ENCODE measurements at regions not wholly inside any gene's neighbourhood (a gene's known extent, or its start where the extent isn't known, plus 50 kb on each side); places are given as distances from the start of the nearest gene placed in this dataset.
A peak's percentile ranks its signal among the peaks of the same experiment; 100 is the strongest.

GRCh38 chr1:47574451-47575165, 136.8 kb downstream of the FOXD2 start:
- DNase-seq (ENCODE audit: low spot score), result no peak

DNA sequence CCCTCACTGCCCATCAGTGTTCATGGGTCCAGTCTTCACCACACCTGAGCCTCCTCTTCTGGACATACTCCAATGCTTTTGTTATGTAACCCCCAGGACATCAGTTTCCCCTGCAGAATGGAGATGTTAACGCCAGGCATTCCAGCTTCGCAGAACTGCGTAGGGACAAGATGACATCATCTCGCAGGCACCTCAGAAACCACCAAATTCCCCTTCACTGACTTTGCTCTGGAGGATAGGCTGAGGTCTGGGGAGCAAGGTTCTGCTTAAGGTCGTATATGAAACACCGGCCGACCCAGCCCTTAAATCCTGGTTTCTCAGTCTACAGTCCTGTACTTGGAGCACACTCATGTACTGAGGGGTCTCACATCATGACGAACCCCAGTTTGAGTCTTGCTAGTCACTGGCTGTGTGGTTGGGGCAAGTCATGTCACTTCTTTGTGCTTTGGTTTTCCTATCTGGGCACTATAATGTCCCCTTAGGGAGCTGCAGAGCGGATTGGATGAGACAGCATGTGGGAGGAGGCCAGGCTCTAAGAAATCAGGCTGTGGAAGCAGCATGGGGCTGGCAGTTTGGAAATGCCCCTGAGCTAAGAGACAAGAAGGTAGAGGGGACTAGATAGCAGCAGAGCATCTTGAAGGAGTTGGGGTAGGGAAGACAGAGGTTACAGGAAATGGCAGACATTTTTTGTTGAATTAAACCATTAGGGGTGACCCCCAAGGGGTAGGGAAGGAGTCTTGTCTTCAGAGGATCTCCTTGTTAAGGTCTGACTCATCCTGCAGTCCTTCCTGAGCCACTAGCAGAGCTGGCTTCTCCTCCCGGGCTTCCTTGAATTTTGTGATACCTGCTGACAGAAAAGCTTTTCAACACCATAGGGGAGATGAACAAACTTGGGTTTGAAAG, 138.3 kb downstream of the FOXD2 start:
- no peak for DNase-seq (ENCODE audit: low spot score)

DNA sequence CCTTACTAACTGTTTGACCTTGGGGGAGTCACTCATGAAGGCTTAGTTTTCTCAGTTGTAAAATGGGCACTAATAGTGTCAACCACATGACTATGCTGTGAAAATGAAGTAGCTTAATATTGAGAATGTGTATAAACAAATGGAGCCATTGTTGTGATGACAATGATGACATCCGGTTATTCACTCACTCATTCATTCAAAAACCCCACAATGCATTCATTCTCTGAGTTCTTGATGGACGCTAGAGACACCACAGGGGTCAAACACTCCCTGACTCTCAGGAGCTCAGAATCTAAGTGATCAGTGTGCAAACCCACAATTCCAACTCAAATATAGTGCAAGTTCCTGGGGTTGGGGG, 138.9 kb downstream of the FOXD2 start:
- no peak for DNase-seq (ENCODE audit: low spot score)

- DNase-seq (ENCODE audit: low spot score), result no peak
These were observed 139.6 kb downstream of the FOXD2 start for GRCh38 chr1:47577303-47578025.

DNA sequence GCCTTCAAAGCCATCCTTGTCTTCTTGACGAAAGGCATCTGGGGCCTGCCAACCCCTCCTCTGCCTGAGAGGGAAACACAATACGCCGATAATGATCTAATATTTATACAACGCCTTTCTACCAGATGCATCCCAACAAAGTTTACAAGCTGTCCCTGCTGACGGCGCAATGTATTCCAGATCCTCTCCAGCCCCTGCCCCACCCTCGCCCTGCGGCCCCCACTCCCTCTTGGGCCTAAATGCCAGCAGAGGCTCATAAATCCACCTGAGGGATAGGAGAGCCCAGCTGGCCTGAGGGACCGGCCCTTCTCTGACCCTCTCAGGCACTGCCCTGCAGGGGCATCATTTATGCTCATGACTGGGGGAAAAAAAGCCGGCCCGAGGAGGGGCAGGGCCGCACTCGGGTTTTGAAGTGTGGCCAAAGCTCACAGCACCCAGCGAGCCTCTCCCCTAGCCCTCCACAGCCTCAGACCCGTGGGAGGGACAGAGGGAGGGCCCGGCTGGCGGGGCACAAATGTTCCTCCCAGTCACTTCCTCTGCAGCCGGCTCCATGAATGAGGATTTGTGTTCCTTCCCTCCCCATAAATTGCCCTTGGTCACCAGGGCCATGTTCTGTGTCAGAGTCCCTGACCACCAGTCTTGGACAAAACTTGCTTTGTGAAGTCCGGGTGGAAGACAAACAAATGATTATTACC, 140.3 kb downstream of the FOXD2 start:
- DNase-seq (ENCODE audit: low spot score), result no peak

DNA sequence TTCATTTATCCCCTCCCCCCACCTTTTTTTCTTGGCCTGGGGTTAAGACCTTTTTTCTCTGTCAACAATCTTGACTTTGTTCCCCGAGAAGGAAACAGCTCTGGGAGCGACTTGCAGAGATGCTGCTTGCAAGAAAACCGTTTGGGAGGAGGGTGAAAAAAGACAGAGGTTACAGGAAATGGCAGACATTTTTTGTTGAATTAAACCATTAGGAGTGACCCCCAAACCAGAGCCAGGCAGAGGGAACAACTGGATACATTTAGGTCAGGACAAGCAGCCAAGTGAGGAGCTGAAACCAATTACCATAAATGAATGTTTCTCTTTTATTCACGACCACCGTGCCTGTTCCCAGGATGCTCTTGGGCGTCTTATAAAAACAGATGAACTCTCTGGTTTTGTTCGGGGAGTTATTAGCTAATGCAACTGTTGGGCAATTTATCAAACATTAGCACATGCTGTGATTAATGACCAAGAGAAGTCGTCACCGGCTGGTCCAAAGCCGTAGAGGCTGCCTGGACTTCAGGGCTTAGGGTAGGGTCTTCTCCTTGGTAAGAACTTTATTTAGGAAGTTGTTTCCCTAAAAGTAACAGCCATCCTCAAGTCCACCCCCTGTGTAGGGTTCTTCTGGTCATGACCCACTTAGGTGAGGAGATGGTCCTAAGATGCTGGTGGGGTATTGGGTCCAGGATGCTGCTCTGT, 141.0 kb downstream of the FOXD2 start:
- DNase-seq (ENCODE audit: low spot score), result no peak

GRCh38 chr1:47579809-47580208, 142.0 kb downstream of the FOXD2 start:
- no peak for DNase-seq (ENCODE audit: low spot score)

DNA sequence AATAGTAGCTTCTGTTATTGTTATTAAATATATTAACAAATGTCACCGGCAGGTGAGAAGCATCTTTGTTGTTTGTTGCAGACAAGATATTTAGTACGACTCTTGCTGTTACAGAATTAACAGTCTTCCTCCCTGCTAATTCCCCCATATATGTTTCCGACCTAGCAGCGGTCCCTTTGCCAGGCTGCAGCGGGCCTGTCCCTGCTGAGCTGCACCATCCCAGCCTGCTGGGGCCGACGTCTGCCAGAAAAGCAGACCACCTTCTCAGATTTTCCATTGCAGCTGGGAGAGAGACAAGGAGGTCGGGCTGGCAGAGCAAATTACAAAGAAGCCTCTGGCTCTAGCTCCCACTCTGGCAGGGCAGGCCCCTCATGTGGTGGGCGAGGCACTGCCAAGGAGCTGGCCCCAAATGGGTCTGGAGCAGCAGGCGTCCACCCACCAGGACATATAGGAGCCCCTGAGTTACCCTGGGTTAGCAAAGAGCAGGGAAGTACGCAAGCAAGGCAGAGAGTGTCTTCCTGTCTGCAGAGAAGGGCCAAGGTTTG, 142.7 kb downstream of the FOXD2 start:
- no peak for DNase-seq (ENCODE audit: low spot score)

DNA sequence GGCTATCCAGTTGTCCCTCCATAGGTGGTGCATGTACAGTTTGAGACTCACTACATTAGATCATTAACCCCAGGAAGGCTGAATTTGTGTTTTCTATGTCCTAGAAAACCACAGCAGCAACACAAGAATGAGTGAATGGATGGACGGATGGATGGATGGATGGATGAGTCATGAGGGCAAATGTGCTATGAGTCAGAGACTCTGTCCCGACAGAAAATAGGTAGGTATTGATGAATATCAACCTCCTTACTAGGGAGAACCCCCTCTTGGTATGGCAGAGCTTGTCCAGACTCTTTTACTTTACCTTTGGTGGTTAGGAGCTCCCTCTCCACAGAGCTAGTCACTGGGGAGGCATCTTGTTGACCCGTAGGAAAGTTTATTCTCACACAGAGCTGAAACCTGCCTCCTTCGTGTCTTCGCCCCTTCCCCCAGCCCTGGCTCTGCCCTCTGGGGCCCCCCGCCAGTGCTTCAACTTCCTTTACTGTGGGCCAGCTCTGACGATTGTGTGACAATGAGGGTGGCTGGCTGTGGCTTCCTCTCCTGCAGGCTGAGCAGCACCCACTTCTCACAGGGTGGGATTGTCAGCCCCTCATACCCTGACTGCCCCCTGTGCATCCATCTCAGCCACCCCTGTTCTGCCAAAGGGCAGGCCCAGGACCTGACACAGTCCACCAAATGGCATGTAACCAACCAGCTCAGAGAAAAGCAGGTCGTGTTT, 145.2 kb downstream of the FOXD2 start:
- DNase-seq (ENCODE audit: low spot score), result peak; percentile 9

DNA sequence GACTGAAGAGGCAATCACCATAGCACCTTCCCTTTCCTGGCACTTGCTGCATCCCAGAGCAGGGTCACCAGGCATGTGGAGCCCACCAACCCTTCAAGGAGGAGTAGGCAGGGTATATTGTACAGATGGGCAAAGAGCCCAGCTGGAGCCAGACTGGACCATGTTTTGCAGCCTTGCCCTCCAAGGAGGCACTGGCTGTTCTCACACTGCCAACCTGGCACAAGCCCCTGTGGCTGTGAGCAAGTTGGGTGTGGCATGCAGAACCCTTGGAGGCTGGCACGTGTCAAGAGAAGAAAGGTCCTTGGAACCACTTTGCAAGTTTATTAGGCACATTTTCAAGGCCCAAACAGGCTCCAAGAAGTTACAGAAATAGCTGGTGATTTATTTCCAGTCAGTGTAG, 146.4 kb downstream of the FOXD2 start:
- peak; percentile 5 for DNase-seq (ENCODE audit: low spot score)

GRCh38 chr1:47585141-47585902, 147.5 kb downstream of the FOXD2 start:
- DNase-seq (ENCODE audit: low spot score), result peak; percentile 5

DNA sequence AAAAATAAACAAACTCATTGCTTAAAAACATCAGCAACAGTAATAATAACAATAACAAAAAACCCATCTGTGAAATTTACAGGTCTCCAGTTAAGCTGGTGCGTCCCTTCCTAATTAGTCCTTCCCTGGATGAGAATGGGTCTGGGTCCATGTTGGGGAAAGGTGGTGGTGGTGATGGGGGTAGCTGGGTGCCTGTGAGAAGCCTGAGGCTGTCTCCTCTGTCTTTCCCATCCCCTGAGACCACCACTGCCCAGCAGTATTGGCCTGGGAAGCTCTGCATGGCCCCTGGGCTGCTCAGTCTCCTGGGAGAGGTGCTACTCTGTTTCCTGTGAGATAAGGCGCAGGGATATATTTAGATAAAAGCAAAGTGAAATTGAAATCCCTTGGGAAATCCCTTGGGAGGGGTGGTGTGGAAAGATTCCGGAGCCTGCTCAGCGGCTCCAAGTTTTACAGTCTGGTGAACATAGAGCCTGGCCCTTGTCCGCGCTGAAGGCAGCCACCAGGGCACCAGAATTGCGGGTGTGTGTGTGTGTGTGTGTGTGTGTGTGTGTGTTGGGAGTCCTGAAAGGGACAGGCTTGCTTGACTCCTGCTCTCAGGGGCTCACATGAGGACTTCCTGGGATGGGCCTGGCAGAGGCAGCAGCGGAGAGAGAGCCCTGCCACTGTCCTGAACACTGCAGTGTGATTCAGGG, 150.2 kb downstream of the FOXD2 start:
- peak; percentile 9 for DNase-seq (ENCODE audit: low spot score)

GRCh38 chr1:47590523-47591225, 152.8 kb downstream of the FOXD2 start:
- no peak for DNase-seq (ENCODE audit: low spot score)

- DNase-seq (ENCODE audit: low spot score), result no peak
These were observed 154.0 kb downstream of the FOXD2 start for GRCh38 chr1:47591801-47592200.

- DNase-seq (ENCODE audit: low spot score), result no peak
These were observed 154.6 kb downstream of the FOXD2 start for GRCh38 chr1:47592296-47593012.

DNA sequence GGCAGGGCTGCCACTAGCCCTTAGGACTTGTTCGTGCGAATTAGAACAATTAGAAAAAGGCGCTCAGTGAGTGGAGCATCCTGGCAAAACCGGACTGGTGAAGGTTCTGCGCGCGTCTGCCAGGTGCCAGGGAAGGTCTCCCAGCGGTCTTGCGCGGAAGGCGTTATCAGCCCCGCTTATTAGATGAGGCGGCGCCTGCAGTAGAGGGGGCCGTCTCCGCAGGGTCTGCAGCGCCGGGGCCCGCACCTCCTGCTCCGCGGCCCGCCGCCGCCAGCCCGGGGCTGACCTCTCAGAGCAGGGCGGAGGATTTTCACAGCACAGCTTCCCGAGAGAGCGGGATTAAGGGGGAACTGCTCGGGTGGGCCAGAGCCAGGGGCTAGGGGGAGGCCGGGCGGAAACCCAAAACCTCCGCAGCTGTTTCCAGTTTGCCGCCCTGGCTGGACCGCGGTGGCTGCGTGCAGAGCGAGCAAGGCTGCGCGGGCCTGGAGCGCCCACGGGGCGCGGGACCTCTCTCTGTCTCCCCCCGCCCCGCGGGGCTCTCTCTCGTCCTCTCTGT, 155.2 kb downstream of the FOXD2 start:
- no peak for DNase-seq (ENCODE audit: low spot score)

DNA sequence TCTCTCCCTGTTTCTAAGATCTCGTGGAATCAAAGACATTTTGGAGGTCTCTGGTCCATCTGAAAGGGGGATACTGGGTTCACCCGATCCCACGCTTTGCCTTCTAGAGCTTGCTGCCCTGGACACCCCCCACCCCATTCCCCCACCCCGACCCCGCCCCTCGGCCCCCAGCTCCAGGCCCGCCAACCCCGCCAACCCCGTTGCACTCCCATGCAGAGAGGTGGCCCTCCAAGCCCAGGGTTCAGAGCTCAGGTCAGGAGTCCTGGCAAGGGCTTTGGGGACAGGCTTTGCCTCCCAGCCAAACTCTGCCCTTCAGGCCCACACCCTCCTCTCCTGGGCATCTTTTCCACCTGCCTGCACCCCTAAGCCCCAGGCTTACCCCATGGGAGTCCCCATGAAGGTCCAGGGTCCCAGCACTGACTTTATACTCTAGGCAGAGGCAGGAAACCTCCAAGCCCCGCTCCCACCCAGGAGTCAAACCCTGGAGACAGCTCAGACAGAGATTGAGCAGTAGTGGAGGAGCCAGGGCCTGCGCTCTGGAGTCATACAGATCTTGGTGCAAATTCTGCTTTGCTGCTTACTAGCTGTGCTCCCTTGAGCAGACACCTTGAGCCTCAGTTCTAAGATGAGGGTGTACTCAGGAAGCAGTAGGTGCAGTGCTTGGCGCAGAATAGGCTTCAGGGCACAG, 155.9 kb downstream of the FOXD2 start:
- DNase-seq (ENCODE audit: low spot score), result no peak

Data from D341Med (cell line).